CD14-positive monocyte (primary cell): ENCODE measurements at regions not wholly inside any gene's neighbourhood (a gene's known extent, or its start where the extent isn't known, plus 50 kb on each side); places are given as distances from the start of the nearest gene placed in this dataset.

Source experiments
- DNase-seq, 3 donors: peaks; one replicate each; pipeline ENCODE4 v3.0.0-alpha.2; 2011 to 2022
- H2AFZ ChIP-seq: 2 replicates; pipeline ENCODE4 v1.6.0; 2012; ENCODE audit warnings: mild to moderate bottlenecking, low read depth, low read length, inconsistent platforms; ENCODE audit not compliant: insufficient read depth, poor library complexity, severe bottlenecking
- H3K27ac ChIP-seq, 2 donors: 1 replicate in 1 of 2; 2 replicates in 1 of 2; pipeline ENCODE4 v1.5.1; 2012 to 2013; ENCODE audit warnings: low read length in 2 of 2, control low read depth in 1 of 2, inconsistent platforms in 1 of 2, low read depth in 1 of 2, mild to moderate bottlenecking in 1 of 2
- H3K27me3 ChIP-seq, 2 donors: one replicate each; pipeline versions ENCODE4 v1.6.0 to v1.6.1; 2011 to 2013; ENCODE audit warnings: low read length in 2 of 2; ENCODE audit not compliant: control insufficient read depth in 2 of 2, insufficient read depth in 2 of 2
- H3K36me3 ChIP-seq, 2 donors: replicated peaks in 1 of 2; 1 replicate in 1 of 2; 2 replicates in 1 of 2; pipeline versions ENCODE4 v1.5.1 to v1.6.1; 2012 to 2013; ENCODE audit warnings: low read length in 2 of 2, control low read depth in 1 of 2, inconsistent platforms in 1 of 2, mild to moderate bottlenecking in 1 of 2; ENCODE audit not compliant: insufficient read depth in 2 of 2, control insufficient read depth in 1 of 2
- H3K4me1 ChIP-seq, 2 donors: 1 replicate in 1 of 2; 2 replicates in 1 of 2; pipeline versions ENCODE4 v1.5.1 to v1.6.1; 2012 to 2013; ENCODE audit warnings: low read length in 2 of 2, control low read depth in 1 of 2, inconsistent platforms in 1 of 2, mild to moderate bottlenecking in 1 of 2, moderate library complexity in 1 of 2; ENCODE audit not compliant: insufficient read depth in 2 of 2, control insufficient read depth in 1 of 2
- H3K4me2 ChIP-seq: replicated peaks from 2 replicates; pipeline ENCODE3; 2012; ENCODE audit warnings: low read length, moderate library complexity, mild to moderate bottlenecking; ENCODE audit not compliant: poor library complexity, severe bottlenecking; ENCODE audit errors: extremely low read depth
- H3K4me3 ChIP-seq, 3 experiments: fragments of 200-600 bp in 1 of 3; sonication (generic) in 1 of 3; replicated peaks in 1 of 3; 1 replicate in 2 of 3; 2 replicates in 1 of 3; pipeline ENCODE4 v1.5.1; 2011 to 2013; ENCODE audit warnings: low read length in 3 of 3, mild to moderate bottlenecking in 3 of 3, control low read depth in 2 of 3, low read depth in 2 of 3, inconsistent platforms in 1 of 3, moderate library complexity in 1 of 3
- H3K79me2 ChIP-seq: 2 replicates; pipeline ENCODE4 v1.6.0; 2012; ENCODE audit warnings: mild to moderate bottlenecking, control low read depth, inconsistent platforms, low read length, moderate library complexity; ENCODE audit not compliant: insufficient read depth
- H3K9ac ChIP-seq: 2 replicates; pipeline ENCODE4 v1.6.0; 2017; ENCODE audit warnings: low read length, mild to moderate bottlenecking; ENCODE audit not compliant: insufficient read depth, poor library complexity, severe bottlenecking
- H3K9me3 ChIP-seq, 2 donors: replicated peaks in 1 of 2; 1 replicate in 1 of 2; 2 replicates in 1 of 2; pipeline versions ENCODE4 v1.5.1 to v1.6.1; 2012 to 2013; ENCODE audit warnings: low read length in 2 of 2, control low read depth in 1 of 2; ENCODE audit not compliant: control insufficient read depth in 1 of 2, insufficient read depth in 1 of 2
- H4K20me1 ChIP-seq: 2 replicates; pipeline ENCODE4 v1.6.0; 2012; ENCODE audit warnings: mild to moderate bottlenecking, low read length, control low read depth, moderate library complexity; ENCODE audit not compliant: insufficient read depth
- H3K27ac Mint-ChIP-seq, 7 donors: one replicate each; pipeline ENCODE4 v1.8.0; 2020; ENCODE audit warnings: mild to moderate bottlenecking in 7 of 7, mixed read lengths in 7 of 7, moderate library complexity in 6 of 7, inconsistent platforms in 2 of 7
- H3K27me3 Mint-ChIP-seq, 3 donors: one replicate each; pipeline ENCODE4 v1.8.0; 2021 to 2022; ENCODE audit warnings: low read depth in 3 of 3, mild to moderate bottlenecking in 3 of 3, mixed read lengths in 3 of 3, moderate library complexity in 3 of 3, inconsistent platforms in 1 of 3
- H3K36me3 Mint-ChIP-seq, 2 donors: one replicate each; pipeline ENCODE4 v1.8.0; 2020; ENCODE audit warnings: mixed read lengths in 2 of 2, inconsistent platforms in 1 of 2, mild to moderate bottlenecking in 1 of 2
- H3K4me1 Mint-ChIP-seq: one replicate; pipeline ENCODE4 v1.8.0; 2020; ENCODE audit warnings: mild to moderate bottlenecking, mixed read lengths
- H3K4me3 Mint-ChIP-seq, 2 donors: one replicate each; pipeline ENCODE4 v1.8.0; 2020; ENCODE audit warnings: mild to moderate bottlenecking in 2 of 2, mixed read lengths in 2 of 2, moderate library complexity in 1 of 2
- H3K9me3 Mint-ChIP-seq, 7 donors: one replicate each; pipeline ENCODE4 v1.8.0; 2020 to 2022; ENCODE audit warnings: mixed read lengths in 7 of 7, mild to moderate bottlenecking in 6 of 7, moderate library complexity in 6 of 7, inconsistent platforms in 2 of 7
- WGBS: methylation state at CpG from one replicate; pipeline ENCODE4 v1.1.5; 2013; ENCODE audit warnings: missing lambda C conversion rate; ENCODE audit not compliant: insufficient coverage; 5-methylcytosine and 5-hydroxymethylcytosine counted together
- intact Hi-C, 2 donors: fragments of 100-400 bp; cut with micrococcal nuclease; formaldehyde crosslinking; loops; one replicate each; pipeline versions ENCODE4 v1.15.0 to v1.15.1; 2023
- TF ChIP-seq, protein P1 (sequence below): fragments of 200-600 bp; IDR thresholded peaks from one replicate; pipeline ENCODE4 v1.8.0; 2022; ENCODE audit warnings: antibody characterized with exemption, mild to moderate bottlenecking

DNA sequence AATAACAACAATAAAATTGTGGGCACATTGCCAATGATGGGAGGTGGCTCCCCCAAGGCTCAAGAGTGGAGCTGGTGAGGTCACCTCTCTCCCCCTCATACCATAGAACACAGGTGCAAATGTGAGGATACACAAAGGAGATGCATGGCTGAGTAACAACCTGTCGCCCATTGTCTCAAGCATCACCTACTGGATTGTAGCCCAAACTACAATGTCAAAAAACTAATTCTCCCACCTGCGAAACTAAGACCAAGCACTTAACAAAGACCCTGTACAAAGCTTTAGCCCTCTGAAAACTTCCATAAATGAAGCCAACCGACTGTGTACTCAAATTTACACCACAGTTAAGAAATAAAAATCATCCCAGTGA, 50.4 kb upstream of the IGSF11 start:
- TF ChIP-seq, protein P1, sequence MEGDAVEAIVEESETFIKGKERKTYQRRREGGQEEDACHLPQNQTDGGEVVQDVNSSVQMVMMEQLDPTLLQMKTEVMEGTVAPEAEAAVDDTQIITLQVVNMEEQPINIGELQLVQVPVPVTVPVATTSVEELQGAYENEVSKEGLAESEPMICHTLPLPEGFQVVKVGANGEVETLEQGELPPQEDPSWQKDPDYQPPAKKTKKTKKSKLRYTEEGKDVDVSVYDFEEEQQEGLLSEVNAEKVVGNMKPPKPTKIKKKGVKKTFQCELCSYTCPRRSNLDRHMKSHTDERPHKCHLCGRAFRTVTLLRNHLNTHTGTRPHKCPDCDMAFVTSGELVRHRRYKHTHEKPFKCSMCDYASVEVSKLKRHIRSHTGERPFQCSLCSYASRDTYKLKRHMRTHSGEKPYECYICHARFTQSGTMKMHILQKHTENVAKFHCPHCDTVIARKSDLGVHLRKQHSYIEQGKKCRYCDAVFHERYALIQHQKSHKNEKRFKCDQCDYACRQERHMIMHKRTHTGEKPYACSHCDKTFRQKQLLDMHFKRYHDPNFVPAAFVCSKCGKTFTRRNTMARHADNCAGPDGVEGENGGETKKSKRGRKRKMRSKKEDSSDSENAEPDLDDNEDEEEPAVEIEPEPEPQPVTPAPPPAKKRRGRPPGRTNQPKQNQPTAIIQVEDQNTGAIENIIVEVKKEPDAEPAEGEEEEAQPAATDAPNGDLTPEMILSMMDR: no peak
- Histone ChIP-seq H2AFZ (no peak overlapping the region), H4K20me1 (no peaks in the 10 kb centered on the region), H3K9ac (no peak overlapping the region), H3K36me3 (no peaks in the 10 kb centered on the region), H3K79me2 (no peaks in the 10 kb centered on the region), H3K4me3 (no peak overlapping the region), H3K27ac (no peak overlapping the region), H3K9me3 (no peaks in the 10 kb centered on the region), H3K4me1 (no peaks in the 10 kb centered on the region), H3K27me3 (no peaks in the 10 kb centered on the region), H3K4me2 (no peak overlapping the region)
- peaks cover 0 to 3% (median 0%) of the 10 kb centered on the region in 7 donors for H3K9me3 Mint-ChIP-seq
- H3K36me3 Mint-ChIP-seq: no peaks in the 10 kb centered on the region
- H3K27ac Mint-ChIP-seq: no peak overlapping the region
- intact Hi-C loops: no loop called here
- no peak for DNase-seq
- no peaks in the 10 kb centered on the region for H3K4me1 Mint-ChIP-seq
- 86% methylated on average over 3 of the region's 3 CpGs for WGBS
- H3K27me3 Mint-ChIP-seq: peaks cover 2 to 6% (median 6%) of the 10 kb centered on the region in 3 donors
- H3K4me3 Mint-ChIP-seq: no peak overlapping the region

DNA sequence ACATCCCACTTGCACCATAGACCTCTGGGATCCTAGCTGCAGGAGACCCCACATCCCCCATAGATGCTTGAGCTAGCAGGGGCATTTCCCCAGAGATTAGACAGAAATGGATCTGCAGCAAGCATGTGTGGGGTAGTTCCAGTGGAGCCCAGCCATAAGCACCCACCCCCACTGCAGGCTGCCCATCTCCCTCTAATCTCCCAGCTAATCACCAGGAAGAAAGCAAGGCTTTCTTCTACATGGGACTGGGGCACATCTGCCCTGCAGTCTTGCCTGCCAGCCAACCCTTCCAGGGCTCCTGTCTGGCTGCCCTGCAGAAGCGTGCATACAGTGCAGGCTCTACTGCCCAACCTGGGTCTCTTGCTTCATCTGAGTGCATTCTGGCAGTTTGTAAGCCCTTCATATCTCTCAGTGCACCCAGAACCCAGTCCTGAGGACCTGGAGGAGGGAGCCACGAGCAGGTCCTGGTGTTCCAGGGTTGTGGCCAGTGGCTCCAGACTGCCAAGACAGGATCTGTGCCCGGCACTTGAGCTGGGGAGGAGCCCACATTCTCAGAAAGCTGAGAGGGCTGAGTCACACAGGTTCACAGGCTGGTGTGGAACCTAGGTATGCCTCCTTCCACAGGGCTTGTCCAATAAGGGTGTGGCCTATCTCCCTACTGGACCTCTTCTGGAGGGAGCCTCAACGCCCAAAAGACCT, 49.9 kb upstream of the IGSF11 start:
- WGBS: 94% methylated on average over 3 of the region's 4 CpGs

More for the DNA sequence above, 49.9 kb upstream of the IGSF11 start:
- Histone ChIP-seq H3K27ac (no peak overlapping the region), H3K4me1 (no peaks in the 10 kb centered on the region), H3K4me3 (no peak overlapping the region), H3K79me2 (no peaks in the 10 kb centered on the region), H3K4me2 (no peak overlapping the region), H3K27me3 (no peaks in the 10 kb centered on the region), H3K36me3 (no peaks in the 10 kb centered on the region), H3K9ac (no peak overlapping the region), H4K20me1 (no peaks in the 10 kb centered on the region), H3K9me3 (no peaks in the 10 kb centered on the region), H2AFZ (no peak overlapping the region)
- H3K4me3 Mint-ChIP-seq: no peak overlapping the region
- peaks cover 0 to 3% (median 0%) of the 10 kb centered on the region in 7 donors for H3K9me3 Mint-ChIP-seq
- TF ChIP-seq, protein P1: no peak
- peaks cover 2 to 6% (median 6%) of the 10 kb centered on the region in 3 donors for H3K27me3 Mint-ChIP-seq
- intact Hi-C loops: no loop called here
- H3K4me1 Mint-ChIP-seq: no peaks in the 10 kb centered on the region
- H3K27ac Mint-ChIP-seq: no peak overlapping the region
- no peaks in the 10 kb centered on the region for H3K36me3 Mint-ChIP-seq
- DNase-seq: no peak
